A549 (cell line): ENCODE measurements at regions not wholly inside any gene's neighbourhood (a gene's known extent, or its start where the extent isn't known, plus 50 kb on each side); places are given as distances from the start of the nearest gene placed in this dataset.

ENCODE experiments used
- RFX5 ChIP-seq: fragments of 450-650 bp; IDR thresholded peaks from 2 replicates; pipeline ENCODE4 v1.7.1; 2014; ENCODE audit warnings: antibody characterized with exemption, mild to moderate bottlenecking, moderate library complexity
- TF ChIP-seq, protein P1 (sequence below): fragments of 150-350 bp; IDR thresholded peaks from 2 replicates; pipeline ENCODE4 v1.6.1; 2014; ENCODE audit warnings: low read depth, mild to moderate bottlenecking, low read length
- TF ChIP-seq, protein P2 (sequence below): fragments of >200 bp; sonication (Bioruptor Twin); formaldehyde crosslinking; IDR thresholded peaks from 3 replicates; pipeline ENCODE4 v1.5.1; 2016

DNA sequence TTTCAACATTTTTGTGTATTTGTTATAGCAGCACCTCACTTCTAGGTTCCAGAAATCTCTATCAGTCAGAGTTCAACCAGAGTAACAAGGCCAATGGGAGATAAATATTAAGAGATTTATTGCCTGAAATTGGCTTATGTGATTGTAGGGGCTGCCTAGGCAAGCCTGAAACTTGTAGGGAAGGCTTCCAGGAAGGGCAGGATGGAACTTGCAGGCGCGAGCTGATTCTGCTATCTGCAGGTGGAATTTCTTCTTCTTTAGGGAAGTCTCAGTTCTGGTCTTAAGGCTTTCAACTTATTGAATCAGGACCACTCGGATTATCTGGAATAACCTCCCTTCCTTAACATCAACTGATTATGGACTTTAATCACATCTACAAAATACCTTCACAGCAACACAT is 199.5 kb upstream of the NLRP1 start:
- TF ChIP-seq, protein P1, sequence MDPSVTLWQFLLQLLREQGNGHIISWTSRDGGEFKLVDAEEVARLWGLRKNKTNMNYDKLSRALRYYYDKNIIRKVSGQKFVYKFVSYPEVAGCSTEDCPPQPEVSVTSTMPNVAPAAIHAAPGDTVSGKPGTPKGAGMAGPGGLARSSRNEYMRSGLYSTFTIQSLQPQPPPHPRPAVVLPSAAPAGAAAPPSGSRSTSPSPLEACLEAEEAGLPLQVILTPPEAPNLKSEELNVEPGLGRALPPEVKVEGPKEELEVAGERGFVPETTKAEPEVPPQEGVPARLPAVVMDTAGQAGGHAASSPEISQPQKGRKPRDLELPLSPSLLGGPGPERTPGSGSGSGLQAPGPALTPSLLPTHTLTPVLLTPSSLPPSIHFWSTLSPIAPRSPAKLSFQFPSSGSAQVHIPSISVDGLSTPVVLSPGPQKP: no peak
- TF ChIP-seq RFX5: no peak
- TF ChIP-seq, protein P2, sequence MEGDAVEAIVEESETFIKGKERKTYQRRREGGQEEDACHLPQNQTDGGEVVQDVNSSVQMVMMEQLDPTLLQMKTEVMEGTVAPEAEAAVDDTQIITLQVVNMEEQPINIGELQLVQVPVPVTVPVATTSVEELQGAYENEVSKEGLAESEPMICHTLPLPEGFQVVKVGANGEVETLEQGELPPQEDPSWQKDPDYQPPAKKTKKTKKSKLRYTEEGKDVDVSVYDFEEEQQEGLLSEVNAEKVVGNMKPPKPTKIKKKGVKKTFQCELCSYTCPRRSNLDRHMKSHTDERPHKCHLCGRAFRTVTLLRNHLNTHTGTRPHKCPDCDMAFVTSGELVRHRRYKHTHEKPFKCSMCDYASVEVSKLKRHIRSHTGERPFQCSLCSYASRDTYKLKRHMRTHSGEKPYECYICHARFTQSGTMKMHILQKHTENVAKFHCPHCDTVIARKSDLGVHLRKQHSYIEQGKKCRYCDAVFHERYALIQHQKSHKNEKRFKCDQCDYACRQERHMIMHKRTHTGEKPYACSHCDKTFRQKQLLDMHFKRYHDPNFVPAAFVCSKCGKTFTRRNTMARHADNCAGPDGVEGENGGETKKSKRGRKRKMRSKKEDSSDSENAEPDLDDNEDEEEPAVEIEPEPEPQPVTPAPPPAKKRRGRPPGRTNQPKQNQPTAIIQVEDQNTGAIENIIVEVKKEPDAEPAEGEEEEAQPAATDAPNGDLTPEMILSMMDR: no peak
